GM10266 (cell line): ENCODE measurements at regions not wholly inside any gene's neighbourhood (a gene's known extent, or its start where the extent isn't known, plus 50 kb on each side); places are given as distances from the start of the nearest gene placed in this dataset.

Source experiments
- DNase-seq: peaks from one replicate; pipeline ENCODE4 v3.0.0; 2012; ENCODE audit errors: extremely low spot score
- CTCF ChIP-seq: IDR thresholded peaks from 2 replicates; pipeline ENCODE4 v1.5.1; 2012; ENCODE audit warnings: mild to moderate bottlenecking, low read depth; ENCODE audit not compliant: control insufficient read depth, insufficient read depth; ENCODE audit errors: missing control alignments

- no peak for TF ChIP-seq CTCF
- no peak for DNase-seq
Observed at GRCh38 chr21:19244502-19245187, 841.1 kb upstream of the TMPRSS15 start.

- no peak for TF ChIP-seq CTCF
Observed at GRCh38 chr21:19245188-19245580, 841.6 kb upstream of the TMPRSS15 start.

GRCh38 chr21:19246018-19246417 is 842.4 kb upstream of the TMPRSS15 start:
- no peak for TF ChIP-seq CTCF
- DNase-seq, result no peak

More at GRCh38 chr21:19245188-19245580, 841.6 kb upstream of the TMPRSS15 start:
- no peak for DNase-seq

- TF ChIP-seq CTCF, result no peak
- DNase-seq, result no peak
Observed at GRCh38 chr21:19256934-19257660, 853.5 kb upstream of the TMPRSS15 start.

- no peak for TF ChIP-seq CTCF
- no peak for DNase-seq
Observed at GRCh38 chr21:19261731-19262376, 858.3 kb upstream of the TMPRSS15 start.

GRCh38 chr21:19266636-19267035 is 863.1 kb upstream of the TMPRSS15 start:
- DNase-seq, result no peak
- TF ChIP-seq CTCF, result no peak

GRCh38 chr21:19268686-19269085 is 865.1 kb upstream of the TMPRSS15 start:
- no peak for DNase-seq

More at GRCh38 chr21:19268686-19269085, 865.1 kb upstream of the TMPRSS15 start:
- TF ChIP-seq CTCF, result no peak
